GM10266 (cell line): ENCODE measurements at regions not wholly inside any gene's neighbourhood (a gene's known extent, or its start where the extent isn't known, plus 50 kb on each side); places are given as distances from the start of the nearest gene placed in this dataset.
"Not testable (repeated sequence)": the region's sequence is repeated elsewhere in the genome, so short reads cannot be mapped to it uniquely, and the experiment has no call there.

ENCODE experiments used
- DNase-seq: peaks from one replicate; pipeline ENCODE4 v3.0.0; 2012; ENCODE audit errors: extremely low spot score
- CTCF ChIP-seq: IDR thresholded peaks from 2 replicates; pipeline ENCODE4 v1.5.1; 2012; ENCODE audit warnings: mild to moderate bottlenecking, low read depth; ENCODE audit not compliant: control insufficient read depth, insufficient read depth; ENCODE audit errors: missing control alignments

GRCh38 chr14:81619816-81620215 is 86.2 kb upstream of the SEL1L start:
- TF ChIP-seq CTCF = no peak
- DNase-seq = no peak

GRCh38 chr14:81623771-81624396 is 90.2 kb upstream of the SEL1L start:
- not testable (repeated sequence) for DNase-seq

GRCh38 chr14:81625343-81625742 is 91.7 kb upstream of the SEL1L start:
- TF ChIP-seq CTCF = peak; percentile 44
- peak; percentile 46 for DNase-seq

GRCh38 chr14:81632157-81632556 is 98.5 kb upstream of the SEL1L start:
- DNase-seq = no peak
- no peak for TF ChIP-seq CTCF

GRCh38 chr14:81633496-81633895 is 99.8 kb upstream of the SEL1L start:
- TF ChIP-seq CTCF = no peak
- DNase-seq = no peak

- no peak for DNase-seq
- no peak for TF ChIP-seq CTCF
These were observed 104.0 kb upstream of the SEL1L start for GRCh38 chr14:81637639-81638038.

- DNase-seq = no peak
- no peak for TF ChIP-seq CTCF
These were observed 105.1 kb upstream of the SEL1L start for GRCh38 chr14:81638656-81639280.
